Erythroblast (primary cell): ENCODE measurements at regions not wholly inside any gene's neighbourhood (a gene's known extent, or its start where the extent isn't known, plus 50 kb on each side); places are given as distances from the start of the nearest gene placed in this dataset.

Experiments
- GATA1 ChIP-seq: IDR thresholded peaks from 2 replicates; pipeline ENCODE4 v1.6.1; 2011; ENCODE audit warnings: low read depth, mild to moderate bottlenecking, control low read depth, low read length, moderate library complexity
- POLR2A ChIP-seq: IDR thresholded peaks from 2 replicates; pipeline ENCODE4 v1.6.1; 2011; ENCODE audit warnings: mild to moderate bottlenecking, low read length

GRCh38 chr4:177201614-177202013 is 108.1 kb upstream of the NEIL3 start:
- TF ChIP-seq POLR2A (no peak), GATA1 (no peak)
